ENCODE measurements at regions not wholly inside any gene's neighbourhood (a gene's known extent, or its start where the extent isn't known, plus 50 kb on each side); places are given as distances from the start of the nearest gene placed in this dataset.

DNA sequence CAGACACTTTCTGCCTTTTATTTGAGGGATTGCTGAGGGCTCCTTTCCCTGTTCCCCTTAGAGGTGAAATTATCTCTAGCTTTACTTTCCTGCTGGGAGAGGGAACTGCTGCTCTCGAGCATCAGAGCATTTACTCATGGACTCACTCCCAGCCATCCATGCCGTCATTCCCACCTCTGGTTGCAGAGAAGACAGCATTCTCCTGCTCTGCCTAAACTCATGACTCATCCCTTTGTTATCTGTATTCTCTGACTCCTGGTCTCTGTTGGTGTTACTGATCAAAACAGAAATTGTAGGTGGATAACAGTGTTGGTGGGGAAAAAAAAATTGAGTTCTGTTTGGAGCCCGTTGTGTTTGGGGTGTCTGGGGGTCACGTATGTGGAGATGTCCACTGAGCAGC lies 159.3 kb downstream of the TTC8 start:
- TF ChIP-seq, protein P1, sequence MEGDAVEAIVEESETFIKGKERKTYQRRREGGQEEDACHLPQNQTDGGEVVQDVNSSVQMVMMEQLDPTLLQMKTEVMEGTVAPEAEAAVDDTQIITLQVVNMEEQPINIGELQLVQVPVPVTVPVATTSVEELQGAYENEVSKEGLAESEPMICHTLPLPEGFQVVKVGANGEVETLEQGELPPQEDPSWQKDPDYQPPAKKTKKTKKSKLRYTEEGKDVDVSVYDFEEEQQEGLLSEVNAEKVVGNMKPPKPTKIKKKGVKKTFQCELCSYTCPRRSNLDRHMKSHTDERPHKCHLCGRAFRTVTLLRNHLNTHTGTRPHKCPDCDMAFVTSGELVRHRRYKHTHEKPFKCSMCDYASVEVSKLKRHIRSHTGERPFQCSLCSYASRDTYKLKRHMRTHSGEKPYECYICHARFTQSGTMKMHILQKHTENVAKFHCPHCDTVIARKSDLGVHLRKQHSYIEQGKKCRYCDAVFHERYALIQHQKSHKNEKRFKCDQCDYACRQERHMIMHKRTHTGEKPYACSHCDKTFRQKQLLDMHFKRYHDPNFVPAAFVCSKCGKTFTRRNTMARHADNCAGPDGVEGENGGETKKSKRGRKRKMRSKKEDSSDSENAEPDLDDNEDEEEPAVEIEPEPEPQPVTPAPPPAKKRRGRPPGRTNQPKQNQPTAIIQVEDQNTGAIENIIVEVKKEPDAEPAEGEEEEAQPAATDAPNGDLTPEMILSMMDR (IDR thresholded peaks at IDR 0.05): no peak
- TF ChIP-seq POLR2A (IDR thresholded peaks at IDR 0.05): no peak

Data from body of pancreas (tissue), 4 donors.